H1 (cell line): ENCODE measurements at regions not wholly inside any gene's neighbourhood (a gene's known extent, or its start where the extent isn't known, plus 50 kb on each side); places are given as distances from the start of the nearest gene placed in this dataset.

ENCODE experiments used
- CTCF ChIA-PET: fragments of 300-600 bp; sonication (Branson Sonifier 250); formaldehyde crosslinking; loops from one replicate; lab custom pipeline; 2021; ENCODE audit not compliant: partially characterized antibody; lab: Charles Lee
- POLR2A ChIA-PET: fragments of 300-600 bp; sonication (Branson Sonifier 250); formaldehyde crosslinking; loops from one replicate; lab custom pipeline; 2021; ENCODE audit warnings: inconsistent platforms; ENCODE audit not compliant: partially characterized antibody; lab: Charles Lee
- DNase-seq, 2 experiments: peaks; one replicate each; pipeline versions ENCODE4 v3.0.0 to v3.0.0-alpha.2; 2010 to 2022; ENCODE audit warnings: low spot score in 2 of 2, low read depth in 1 of 2, mixed read lengths in 1 of 2
- FAIRE-seq: peaks from 2 replicates; lab custom pipeline; 2011; peaks lifted over from hg19 to GRCh38; lab: Jason Lieb, UNC
- H2AFZ ChIP-seq: 2 replicates; pipeline ENCODE4 v1.8.1; 2012; ENCODE audit warnings: low read length, inconsistent platforms
- H2AK5ac ChIP-seq: 2 replicates; pipeline ENCODE4 v1.6.1; 2013; ENCODE audit warnings: low read depth, low read length
- H2BK120ac ChIP-seq: replicated peaks from 2 replicates; pipeline ENCODE3; 2013; ENCODE audit warnings: low read depth, low read length, inconsistent platforms
- H2BK12ac ChIP-seq: 2 replicates; pipeline ENCODE4 v1.6.1; 2013; ENCODE audit warnings: low read depth, low read length
- H2BK15ac ChIP-seq: 2 replicates; pipeline ENCODE4 v1.6.1; 2013; ENCODE audit warnings: low read length
- H2BK20ac ChIP-seq: 2 replicates; pipeline ENCODE4 v1.6.1; 2013; ENCODE audit warnings: low read length
- H2BK5ac ChIP-seq: 2 replicates; pipeline ENCODE4 v1.6.1; 2013; ENCODE audit warnings: low read depth, low read length
- H3K14ac ChIP-seq: 2 replicates; pipeline ENCODE4 v1.6.1; 2013; ENCODE audit warnings: inconsistent platforms; ENCODE audit not compliant: insufficient read length
- H3K18ac ChIP-seq: 2 replicates; pipeline ENCODE4 v1.6.1; 2013; ENCODE audit warnings: low read length; ENCODE audit errors: extremely low read depth
- H3K23ac ChIP-seq: 2 replicates; pipeline ENCODE4 v1.6.1; 2013; ENCODE audit warnings: inconsistent platforms; ENCODE audit not compliant: insufficient read length
- H3K23me2 ChIP-seq: 2 replicates; pipeline ENCODE4 v1.6.1; 2013; ENCODE audit warnings: low read depth, low read length
- H3K27ac ChIP-seq: 2 replicates; pipeline ENCODE4 v1.6.1; 2011; ENCODE audit warnings: low read depth, low read length, inconsistent platforms
- H3K27me3 ChIP-seq, 4 experiments: replicated peaks in 1 of 4; 1 replicate in 1 of 4; 2 replicates in 3 of 4; pipeline versions ENCODE4 v1.6.1 to v1.8.1; 2011 to 2013; ENCODE audit warnings: low read length in 3 of 4, mild to moderate bottlenecking in 3 of 4, inconsistent platforms in 2 of 4, mixed read lengths in 2 of 4, moderate library complexity in 1 of 4; ENCODE audit not compliant: control insufficient read depth in 3 of 4, insufficient read depth in 3 of 4; ENCODE audit errors: extremely low read depth in 1 of 4
- H3K36me3 ChIP-seq, 4 experiments: 2 replicates each; pipeline versions ENCODE4 v1.6.1 to v1.8.1; 2011 to 2013; ENCODE audit warnings: mild to moderate bottlenecking in 4 of 4, low read length in 3 of 4, moderate library complexity in 2 of 4, control low read depth in 1 of 4, inconsistent platforms in 1 of 4; ENCODE audit not compliant: insufficient read depth in 4 of 4, control insufficient read depth in 2 of 4
- H3K4ac ChIP-seq: replicated peaks from 2 replicates; pipeline ENCODE3; 2013; ENCODE audit warnings: low read length, low read depth, mixed read lengths, inconsistent platforms; ENCODE audit not compliant: insufficient read length
- H3K4me1 ChIP-seq, 4 experiments: replicated peaks in 1 of 4; 1 replicate in 1 of 4; 2 replicates in 3 of 4; pipeline versions ENCODE4 v1.6.1 to v1.8.1; 2011 to 2013; ENCODE audit warnings: low read length in 3 of 4, inconsistent platforms in 2 of 4, mixed read lengths in 1 of 4; ENCODE audit not compliant: insufficient read depth in 4 of 4, control insufficient read depth in 3 of 4
- H3K4me2 ChIP-seq, 2 experiments: 2 replicates each; pipeline versions ENCODE4 v1.6.1 to v1.8.1; 2011 to 2013; ENCODE audit warnings: low read depth in 2 of 2, low read length in 2 of 2, control low read depth in 1 of 2, inconsistent platforms in 1 of 2, mild to moderate bottlenecking in 1 of 2; ENCODE audit not compliant: insufficient read depth in 1 of 2
- H3K4me3 ChIP-seq, 4 experiments: fragments of 200-600, 300-600 bp in 1 of 4; sonication (generic), shearing (Covaris generic), sonication (Bioruptor Twin) in 1 of 4; 2 replicates each; pipeline versions ENCODE4 v1.5.1 to v1.8.1; 2011 to 2016; ENCODE audit warnings: low read length in 4 of 4, low read depth in 3 of 4, control low read depth in 2 of 4, inconsistent platforms in 2 of 4, mild to moderate bottlenecking in 2 of 4, mixed read lengths in 1 of 4, moderate library complexity in 1 of 4; ENCODE audit not compliant: insufficient read depth in 2 of 4; ENCODE audit errors: extremely low read depth in 1 of 4
- H3K56ac ChIP-seq: replicated peaks from 2 replicates; pipeline ENCODE3; 2013; ENCODE audit warnings: low read depth, mild to moderate bottlenecking, mixed read lengths, low read length, inconsistent platforms; ENCODE audit not compliant: insufficient read length
- H3K79me1 ChIP-seq: 2 replicates; pipeline ENCODE4 v1.6.1; 2013; ENCODE audit warnings: low read depth, low read length, control low read depth
- H3K79me2 ChIP-seq, 2 experiments: 2 replicates each; pipeline versions ENCODE4 v1.6.1 to v1.8.1; 2012 to 2013; ENCODE audit warnings: low read length in 2 of 2, mild to moderate bottlenecking in 2 of 2, inconsistent platforms in 1 of 2; ENCODE audit not compliant: insufficient read depth in 2 of 2, control insufficient read depth in 1 of 2
- H3K9ac ChIP-seq, 4 experiments: replicated peaks in 1 of 4; 1 replicate in 1 of 4; 2 replicates in 3 of 4; pipeline versions ENCODE4 v1.6.1 to v1.8.1; 2011 to 2013; ENCODE audit warnings: low read depth in 3 of 4, low read length in 3 of 4, control low read depth in 2 of 4, mild to moderate bottlenecking in 2 of 4, moderate library complexity in 2 of 4, inconsistent platforms in 1 of 4; ENCODE audit errors: extremely low read depth in 1 of 4
- H3K9me3 ChIP-seq, 2 experiments: 2 replicates each; pipeline versions ENCODE4 v1.6.1 to v1.8.1; 2012 to 2013; ENCODE audit warnings: mild to moderate bottlenecking in 2 of 2, moderate library complexity in 2 of 2, control low read depth in 1 of 2, inconsistent platforms in 1 of 2, low read depth in 1 of 2, low read length in 1 of 2, mixed read lengths in 1 of 2; ENCODE audit not compliant: insufficient read depth in 2 of 2
- H4K20me1 ChIP-seq, 2 experiments: replicated peaks in 1 of 2; 2 replicates each; pipeline versions ENCODE3 to v1.8.1; 2011 to 2013; ENCODE audit warnings: inconsistent platforms in 2 of 2, low read length in 2 of 2, mild to moderate bottlenecking in 1 of 2; ENCODE audit not compliant: insufficient read depth in 2 of 2, control insufficient read depth in 1 of 2
- H4K5ac ChIP-seq: 2 replicates; pipeline ENCODE4 v1.6.1; 2013; ENCODE audit warnings: low read length, low read depth, mixed read lengths, inconsistent platforms; ENCODE audit not compliant: insufficient read length
- H4K8ac ChIP-seq: 2 replicates; pipeline ENCODE4 v1.8.0; 2013; ENCODE audit warnings: mild to moderate bottlenecking, moderate library complexity, low read length, inconsistent platforms; ENCODE audit not compliant: insufficient read depth; ENCODE audit errors: extremely low read depth
- H4K91ac ChIP-seq: replicated peaks from 2 replicates; pipeline ENCODE3; 2013; ENCODE audit warnings: low read length, mixed read lengths, inconsistent platforms; ENCODE audit not compliant: insufficient read length
- EP300 ChIP-seq, 2 experiments: IDR thresholded peaks; 1 replicate in 1 of 2; 2 replicates in 1 of 2; pipeline ENCODE4 v1.6.1; 2011 to 2012; ENCODE audit warnings: low read depth in 2 of 2, low read length in 2 of 2, mild to moderate bottlenecking in 2 of 2, borderline replicate concordance in 1 of 2, inconsistent platforms in 1 of 2, moderate library complexity in 1 of 2
- POLR2AphosphoS5 ChIP-seq: IDR thresholded peaks from 2 replicates; pipeline ENCODE4 v1.6.1; 2011; ENCODE audit warnings: low read depth, low read length
- SAP30 ChIP-seq: fragments of 300-600 bp; sonication (generic); IDR thresholded peaks from 2 replicates; pipeline ENCODE4 v1.7.1; 2012; ENCODE audit warnings: low read length, moderate library complexity, mild to moderate bottlenecking, inconsistent platforms; ENCODE audit not compliant: insufficient read depth, insufficient replicate concordance
- TAF1 ChIP-seq: IDR thresholded peaks from 2 replicates; pipeline ENCODE4 v1.6.1; 2011; ENCODE audit warnings: mild to moderate bottlenecking, low read depth, low read length
- WGBS, 2 experiments: shearing (Covaris generic) in 1 of 2; methylation state at CpG; one replicate each; pipeline versions ENCODE4 v1.1.6 to v1.1.7; 2013 to 2015; ENCODE audit warnings: low lambda C conversion rate in 2 of 2, mixed read lengths in 2 of 2, inconsistent platforms in 1 of 2, low coverage in 1 of 2, missing lambda C conversion rate in 1 of 2; ENCODE audit not compliant: insufficient replicate concordance in 2 of 2, insufficient coverage in 1 of 2, insufficient read length in 1 of 2; ENCODE audit errors: extremely low coverage in 1 of 2, missing lambda C conversion rate in 1 of 2; 5-methylcytosine and 5-hydroxymethylcytosine counted together
- TF ChIP-seq, protein P1 (sequence below): IDR thresholded peaks from 2 replicates; pipeline ENCODE4 v1.6.1; 2011; ENCODE audit warnings: low read depth, mild to moderate bottlenecking, low read length; ENCODE audit not compliant: insufficient read depth
- TF ChIP-seq, protein P2 (sequence below): IDR thresholded peaks from 2 replicates; pipeline ENCODE4 v1.6.1; 2012; ENCODE audit warnings: inconsistent platforms

DNA sequence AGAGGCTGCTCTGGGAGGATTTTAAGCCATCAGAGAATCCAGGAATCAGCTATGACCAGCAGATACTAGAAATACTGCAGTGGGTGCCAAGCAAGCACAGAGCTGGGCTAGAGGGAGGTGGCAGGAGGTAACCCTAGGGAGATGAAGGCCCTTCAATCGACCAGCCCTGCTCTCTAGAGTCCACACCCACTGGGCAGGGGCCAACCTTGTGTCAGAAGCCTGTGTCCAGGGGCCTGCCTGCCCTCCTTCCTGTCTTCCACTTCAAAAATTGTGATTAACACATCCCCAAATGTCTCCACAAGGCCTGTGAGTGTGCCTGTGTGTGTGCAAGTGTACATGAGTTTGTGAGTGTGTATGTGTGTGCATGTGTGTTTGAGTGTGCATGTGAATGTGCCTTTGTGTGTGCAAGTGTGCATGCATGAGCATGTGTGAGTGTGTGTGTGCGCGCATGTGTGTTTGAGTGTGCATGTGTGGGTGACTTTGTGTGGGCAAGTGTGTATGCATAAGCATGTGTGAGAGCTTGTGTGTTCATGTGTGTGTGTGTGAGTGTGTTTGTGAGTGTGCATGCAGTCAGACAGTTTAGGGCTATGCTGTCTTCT is 367.7 kb downstream of the SFMBT2 start:
- H3K4me1 ChIP-seq, result no peaks in the 10 kb centered on the region
- H3K36me3 ChIP-seq, result no peaks in the 10 kb centered on the region
- ChIA-PET CTCF (interaction anchor here (0.5 to 3.3 kb wide), 6 partner anchors 8 to 376 kb away, joined by 3 to 21 read pairs (median 4); no protein-coding TSS in a partner anchor), POLR2A (no interaction called here)
- H2AK5ac ChIP-seq, result no peak overlapping the region
- peak overlapping the region in 1 of 4 experiments; percentile 19; a peak in 2 of 7 replicates for H3K9ac ChIP-seq
- H3K18ac ChIP-seq, result no peak overlapping the region
- H2BK12ac ChIP-seq, result no peak overlapping the region
- TF ChIP-seq TAF1 (no peak), SAP30 (no peak), EP300 (IDR thresholded peaks at IDR 0.05; ENCODE audit: borderline replicate concordance in 1 of 2, low read depth in 2 of 2, low read length in 2 of 2) (no peak), POLR2AphosphoS5 (no peak)
- TF ChIP-seq, protein P1, sequence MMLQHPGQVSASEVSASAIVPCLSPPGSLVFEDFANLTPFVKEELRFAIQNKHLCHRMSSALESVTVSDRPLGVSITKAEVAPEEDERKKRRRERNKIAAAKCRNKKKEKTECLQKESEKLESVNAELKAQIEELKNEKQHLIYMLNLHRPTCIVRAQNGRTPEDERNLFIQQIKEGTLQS, result no peak
- TF ChIP-seq, protein P2, sequence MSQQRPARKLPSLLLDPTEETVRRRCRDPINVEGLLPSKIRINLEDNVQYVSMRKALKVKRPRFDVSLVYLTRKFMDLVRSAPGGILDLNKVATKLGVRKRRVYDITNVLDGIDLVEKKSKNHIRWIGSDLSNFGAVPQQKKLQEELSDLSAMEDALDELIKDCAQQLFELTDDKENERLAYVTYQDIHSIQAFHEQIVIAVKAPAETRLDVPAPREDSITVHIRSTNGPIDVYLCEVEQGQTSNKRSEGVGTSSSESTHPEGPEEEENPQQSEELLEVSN, result no peak
- H2BK15ac ChIP-seq, result no peak overlapping the region
- H3K14ac ChIP-seq, result no peak overlapping the region
- no peak overlapping the region for H4K8ac ChIP-seq
- H3K27me3 ChIP-seq, result no peaks in the 10 kb centered on the region
- no peaks in the 10 kb centered on the region for H3K79me2 ChIP-seq
- no peak overlapping the region for H2BK20ac ChIP-seq
- H4K5ac ChIP-seq, result no peak overlapping the region
- no peaks in the 10 kb centered on the region for H3K9me3 ChIP-seq
- WGBS, 2 experiments, result 86% methylated on average over 3 of the region's 3 CpGs; no CpG with 5 or more reads in 1 of the 2 experiments
- no peak overlapping the region for H3K4ac ChIP-seq
- H4K20me1 ChIP-seq, result peaks cover 0 to 2% of the 10 kb centered on the region in 2 experiments
- no peak overlapping the region for H3K27ac ChIP-seq
- H2BK5ac ChIP-seq, result no peak overlapping the region
- no peak for DNase-seq
- FAIRE-seq, result no peak
- no peak overlapping the region for H2AFZ ChIP-seq
- no peak overlapping the region for H3K56ac ChIP-seq
- H3K79me1 ChIP-seq, result no peaks in the 10 kb centered on the region
- no peaks in the 10 kb centered on the region for H3K23me2 ChIP-seq
- no peak overlapping the region for H4K91ac ChIP-seq
- no peak overlapping the region for H3K4me2 ChIP-seq
- H2BK120ac ChIP-seq, result no peak overlapping the region
- H3K4me3 ChIP-seq, result no peak overlapping the region
- H3K23ac ChIP-seq, result no peak overlapping the region
